ENCODE measurements at regions not wholly inside any gene's neighbourhood (a gene's known extent, or its start where the extent isn't known, plus 50 kb on each side); places are given as distances from the start of the nearest gene placed in this dataset.

DNA sequence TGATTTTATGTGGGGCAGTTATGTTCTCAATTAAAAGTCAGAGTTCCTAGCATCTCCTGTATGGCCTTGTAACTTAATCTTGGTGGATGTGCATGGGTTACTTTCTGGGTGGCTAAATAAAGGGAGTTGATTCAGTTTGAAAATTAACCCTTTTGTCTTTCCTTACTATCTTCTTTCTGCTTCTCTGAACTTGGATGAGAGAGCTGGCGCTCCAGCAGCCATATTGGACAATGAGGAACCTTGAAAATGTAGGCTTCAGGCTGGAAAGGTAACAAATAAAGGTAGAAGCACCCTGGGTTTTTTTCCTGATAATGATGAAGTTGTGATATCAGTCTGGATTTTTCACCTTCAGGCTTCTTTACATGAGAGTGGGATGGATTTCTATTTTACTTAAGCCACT, 714.1 kb upstream of the TMEM132C start:
- peaks cover 4 to 8% of the 10 kb centered on the region in 2 experiments; a peak in 4 of 5 replicates for H3K9me3 Mint-ChIP-seq
- H3K4me1 Mint-ChIP-seq: peaks cover 6% of the 10 kb centered on the region in 2 experiments
- no peak overlapping the region for H3K27ac Mint-ChIP-seq

More for the DNA sequence above, 714.1 kb upstream of the TMEM132C start:
- Histone ChIP-seq H2BK12ac (ENCODE audit: insufficient read length, low read depth, low read length) (no peak overlapping the region), H3K4me1 (ENCODE audit: insufficient read depth, low read length) (peaks cover 4% of the 10 kb centered on the region; the same call in 1 of the 2 replicates), H3K9me3 (ENCODE audit: control insufficient read depth, low read depth, low read length) (no peaks in the 10 kb centered on the region), H3K79me2 (ENCODE audit: insufficient read depth, low read length) (no peaks in the 10 kb centered on the region), H2BK20ac (ENCODE audit: low read depth, low read length, poor library complexity, severe bottlenecking) (no peak overlapping the region), H3K23ac (ENCODE audit: insufficient read length, low read depth, low read length) (no peak overlapping the region), H3K27ac (ENCODE audit: insufficient read length, low read depth, low read length) (no peak overlapping the region), H3K4ac (ENCODE audit: low read depth, low read length) (no peak overlapping the region), H4K20me1 (ENCODE audit: control insufficient read depth, insufficient read depth, insufficient read length) (no peaks in the 10 kb centered on the region), H3K23me2 (ENCODE audit: insufficient read length, low read depth, low read length, poor library complexity, severe bottlenecking) (no peaks in the 10 kb centered on the region), H2BK15ac (ENCODE audit: low read depth, low read length) (no peak overlapping the region), H2BK5ac (ENCODE audit: insufficient read length, low read length) (no peak overlapping the region), H3K27me3 (ENCODE audit: insufficient read depth, low read length) (no peaks in the 10 kb centered on the region), H3K18ac (ENCODE audit: insufficient read length, low read depth, low read length) (no peak overlapping the region), H4K8ac (replicated peaks; ENCODE audit: insufficient read length, low read depth, low read length) (no peak overlapping the region), H2BK120ac (ENCODE audit: low read depth, low read length, poor library complexity, severe bottlenecking) (no peak overlapping the region), H4K5ac (ENCODE audit: insufficient read length, low read depth, low read length) (no peak overlapping the region), H3K14ac (ENCODE audit: insufficient read depth, low read length) (no peak overlapping the region), H3K9ac (ENCODE audit: extremely low read depth, insufficient read length, low read length) (no peak overlapping the region), H2AFZ (ENCODE audit: low read length) (no peak overlapping the region), H3K79me1 (ENCODE audit: insufficient read depth, low read depth, low read length, poor library complexity, severe bottlenecking) (no peaks in the 10 kb centered on the region), H4K91ac (ENCODE audit: insufficient read length, low read depth, low read length) (no peak overlapping the region), H3K56ac (ENCODE audit: insufficient read length, low read depth, low read length) (no peak overlapping the region), H3K4me2 (ENCODE audit: insufficient read depth, insufficient read length, low read length) (no peak overlapping the region), H3T11ph (ENCODE audit: low read length) (no peak overlapping the region), H2AK5ac (ENCODE audit: insufficient read length, low read length) (no peak overlapping the region)
- Mint-ChIP-seq H3K36me3 (ENCODE audit: insufficient read depth in 1 of 3, low read depth in 3 of 3) (peaks cover 0 to 4% (median 2%) of the 10 kb centered on the region in 3 experiments; a peak in 1 of 7 replicates), H3K4me3 (no peak overlapping the region), H3K27me3 (ENCODE audit: low read depth) (peaks cover 3% of the 10 kb centered on the region)
- no CpG with 5 or more reads among the region's 1 CpG for WGBS (ENCODE audit: extremely low coverage, insufficient read length, low lambda C conversion rate)
- no peak for DNase-seq
- TF ChIP-seq, protein P1, sequence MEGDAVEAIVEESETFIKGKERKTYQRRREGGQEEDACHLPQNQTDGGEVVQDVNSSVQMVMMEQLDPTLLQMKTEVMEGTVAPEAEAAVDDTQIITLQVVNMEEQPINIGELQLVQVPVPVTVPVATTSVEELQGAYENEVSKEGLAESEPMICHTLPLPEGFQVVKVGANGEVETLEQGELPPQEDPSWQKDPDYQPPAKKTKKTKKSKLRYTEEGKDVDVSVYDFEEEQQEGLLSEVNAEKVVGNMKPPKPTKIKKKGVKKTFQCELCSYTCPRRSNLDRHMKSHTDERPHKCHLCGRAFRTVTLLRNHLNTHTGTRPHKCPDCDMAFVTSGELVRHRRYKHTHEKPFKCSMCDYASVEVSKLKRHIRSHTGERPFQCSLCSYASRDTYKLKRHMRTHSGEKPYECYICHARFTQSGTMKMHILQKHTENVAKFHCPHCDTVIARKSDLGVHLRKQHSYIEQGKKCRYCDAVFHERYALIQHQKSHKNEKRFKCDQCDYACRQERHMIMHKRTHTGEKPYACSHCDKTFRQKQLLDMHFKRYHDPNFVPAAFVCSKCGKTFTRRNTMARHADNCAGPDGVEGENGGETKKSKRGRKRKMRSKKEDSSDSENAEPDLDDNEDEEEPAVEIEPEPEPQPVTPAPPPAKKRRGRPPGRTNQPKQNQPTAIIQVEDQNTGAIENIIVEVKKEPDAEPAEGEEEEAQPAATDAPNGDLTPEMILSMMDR (conservative IDR thresholded peaks at IDR 0.05): no peak

All from H9 (cell line).